ENCODE measurements at regions not wholly inside any gene's neighbourhood (a gene's known extent, or its start where the extent isn't known, plus 50 kb on each side); places are given as distances from the start of the nearest gene placed in this dataset.

DNA sequence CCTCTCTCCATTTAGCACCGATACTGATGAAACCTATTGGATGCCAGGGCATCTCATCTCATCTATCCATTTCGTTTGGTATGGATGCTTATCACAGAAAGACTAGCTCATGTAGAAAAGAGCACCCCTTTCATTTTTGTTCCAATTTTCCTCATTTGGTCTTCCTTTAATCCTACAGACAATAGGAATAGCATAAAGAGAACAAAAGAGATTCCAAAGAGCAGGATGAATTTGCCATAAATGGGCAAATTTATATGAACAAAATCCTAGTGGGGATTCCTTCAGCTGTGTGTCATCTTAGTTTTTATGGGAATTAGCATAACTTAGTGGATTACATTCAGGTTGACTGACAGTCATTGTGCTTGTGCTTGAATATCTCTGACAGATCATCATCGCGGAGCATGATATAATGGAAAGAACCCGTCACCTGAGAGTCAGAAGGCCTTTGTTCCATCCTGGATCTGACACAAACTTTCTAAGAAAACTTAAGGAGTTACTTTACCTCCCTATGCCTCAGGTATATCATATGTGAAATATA is 777.5 kb upstream of the ADGRL2 start:
- no peak for DNase-seq

DNA sequence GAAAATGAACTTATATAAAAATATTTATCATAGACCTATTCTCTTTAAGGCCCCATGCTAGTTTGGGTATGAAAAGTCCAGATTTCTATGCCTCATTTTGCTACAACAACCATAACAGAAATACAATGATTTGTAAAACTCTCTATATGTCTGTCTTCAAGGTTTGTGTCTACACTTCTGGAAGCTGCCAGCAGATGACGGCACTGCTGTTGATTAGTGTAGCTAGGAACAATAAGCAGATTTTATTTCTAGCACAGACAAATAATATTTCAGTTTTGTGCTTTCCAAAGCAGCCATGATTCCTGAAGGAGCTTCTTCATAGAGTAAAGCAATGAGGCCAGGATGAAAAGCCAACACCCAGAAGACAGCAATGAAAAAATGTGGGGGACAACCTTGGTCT is 779.6 kb upstream of the ADGRL2 start:
- DNase-seq: no peak

DNA sequence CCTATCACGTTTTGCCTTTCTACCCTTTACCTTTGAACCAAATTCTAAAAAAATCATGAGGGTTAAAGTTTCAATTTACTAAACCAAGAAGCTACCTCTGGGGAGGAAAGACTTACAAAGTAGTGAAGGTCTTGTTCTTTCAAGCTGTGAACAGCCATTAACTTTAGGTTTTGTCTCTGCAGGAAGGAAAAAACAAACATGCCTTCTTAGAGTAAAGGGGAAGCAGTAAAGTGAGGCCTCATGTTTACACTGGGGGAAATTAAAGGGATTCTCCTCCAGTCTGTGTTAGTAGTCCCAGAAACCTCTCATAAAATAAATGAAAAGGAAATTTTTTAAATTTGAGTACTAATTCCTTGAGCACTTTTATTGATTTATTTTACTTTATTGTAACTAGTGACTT is 780.2 kb upstream of the ADGRL2 start:
- DNase-seq: no peak

GRCh38 chr1:81010126-81010525 is 790.6 kb upstream of the ADGRL2 start:
- no peak for DNase-seq

DNA sequence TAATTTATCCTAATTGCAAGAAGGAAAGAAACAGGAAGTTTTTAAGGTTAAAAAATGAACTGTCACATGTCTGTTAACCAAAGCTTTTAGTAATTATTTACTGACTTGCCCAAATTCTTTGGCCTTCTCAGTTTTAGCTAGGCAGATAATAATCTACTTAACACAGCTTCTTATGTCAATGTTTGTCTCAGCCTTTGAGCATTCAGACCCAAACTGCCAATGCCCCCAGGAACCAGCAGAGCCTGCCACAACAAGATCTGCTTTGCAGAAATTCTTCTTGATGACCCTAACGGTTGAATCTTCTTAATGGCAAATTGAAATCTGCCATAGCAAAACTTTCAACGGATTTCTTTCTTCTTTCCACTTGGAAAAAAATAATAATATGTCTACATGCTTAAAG is 792.4 kb upstream of the ADGRL2 start:
- DNase-seq: no peak

- DNase-seq: no peak
Observed at GRCh38 chr1:81007024-81007423, 793.7 kb upstream of the ADGRL2 start.

DNA sequence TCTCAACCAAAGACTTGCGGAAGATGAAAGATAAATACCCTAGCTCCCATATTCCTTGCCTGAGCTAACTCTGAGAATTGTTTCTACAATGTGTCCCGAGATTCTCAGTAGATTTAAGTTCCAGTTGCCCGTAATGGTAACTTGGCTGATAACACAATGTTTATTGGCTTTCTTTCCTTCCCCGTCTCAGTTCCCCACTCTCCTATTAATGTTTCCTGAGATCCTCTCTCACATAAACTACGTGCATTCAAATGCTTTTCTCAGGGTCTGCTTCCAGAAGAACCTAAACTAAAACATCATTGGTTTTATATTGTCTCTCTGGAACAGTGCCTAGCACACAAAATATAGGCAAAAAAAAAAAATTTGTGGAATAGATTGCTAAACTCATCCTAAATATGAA is 794.2 kb upstream of the ADGRL2 start:
- no peak for DNase-seq

GRCh38 chr1:81004011-81004410 is 796.7 kb upstream of the ADGRL2 start:
- DNase-seq: no peak

GRCh38 chr1:80994934-80995333 is 805.8 kb upstream of the ADGRL2 start:
- no peak for DNase-seq

DNA sequence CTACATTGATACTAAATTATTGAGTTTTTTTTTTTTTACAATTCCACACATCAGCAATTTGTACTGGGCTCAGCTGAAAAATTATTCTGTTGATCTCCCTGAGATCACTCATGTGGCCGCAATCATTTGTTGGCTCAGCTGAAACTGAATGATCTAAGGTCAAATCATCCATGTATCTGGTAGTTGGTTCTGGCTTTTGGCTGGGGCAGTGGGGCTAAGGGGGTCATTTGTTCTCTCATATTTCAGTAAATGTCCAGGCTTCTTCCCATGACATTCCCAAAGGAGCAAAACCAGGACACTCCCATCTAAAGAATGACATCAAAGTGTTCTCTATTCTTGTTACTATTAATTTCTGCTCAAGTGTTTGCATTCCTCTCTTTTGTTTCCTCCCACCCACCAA is 806.7 kb upstream of the ADGRL2 start:
- no peak for DNase-seq

DNA sequence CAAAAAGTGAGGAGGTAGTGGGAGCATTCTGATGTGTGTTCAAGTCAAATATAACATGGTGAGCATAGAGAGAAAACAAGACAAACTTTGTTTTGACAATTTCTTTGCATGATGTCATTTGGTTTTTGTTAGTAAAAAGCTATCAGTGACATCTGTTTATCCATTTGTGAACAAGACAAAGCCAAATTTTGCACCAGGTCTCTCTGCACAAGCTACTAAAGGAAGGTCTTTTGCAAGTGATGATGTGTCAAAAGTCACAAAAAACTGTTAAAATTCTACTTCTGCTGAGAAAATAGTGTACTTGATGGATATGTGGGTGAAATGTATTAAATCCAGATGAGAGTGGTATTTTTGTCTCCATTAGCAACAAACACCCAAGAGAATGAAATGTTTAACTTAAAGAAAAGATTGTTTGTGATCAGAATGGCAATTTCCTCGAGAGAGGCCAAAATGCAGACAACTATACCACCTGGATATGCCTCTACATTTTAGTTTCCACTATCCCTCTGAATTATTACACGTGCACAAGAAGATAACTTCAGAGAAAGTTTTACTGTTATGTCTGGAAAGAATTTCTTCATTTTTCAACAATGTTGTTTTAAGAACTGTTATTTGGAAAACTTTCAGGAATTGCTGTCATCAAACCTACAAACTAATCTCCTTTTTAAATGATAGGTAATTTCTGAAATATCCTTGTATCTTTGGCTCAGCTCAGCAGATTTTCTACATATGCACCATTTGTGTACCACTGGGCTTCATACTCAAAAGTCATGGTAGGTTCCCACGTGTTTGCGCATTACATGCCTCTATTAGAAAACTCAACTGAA is 807.4 kb upstream of the ADGRL2 start:
- no peak for DNase-seq

- DNase-seq: no peak
Observed at GRCh38 chr1:80989455-80989854, 811.3 kb upstream of the ADGRL2 start.

- no peak for DNase-seq
Observed at GRCh38 chr1:80988926-80989325, 811.8 kb upstream of the ADGRL2 start.

GRCh38 chr1:80987824-80988223 is 812.9 kb upstream of the ADGRL2 start:
- no peak for DNase-seq

DNA sequence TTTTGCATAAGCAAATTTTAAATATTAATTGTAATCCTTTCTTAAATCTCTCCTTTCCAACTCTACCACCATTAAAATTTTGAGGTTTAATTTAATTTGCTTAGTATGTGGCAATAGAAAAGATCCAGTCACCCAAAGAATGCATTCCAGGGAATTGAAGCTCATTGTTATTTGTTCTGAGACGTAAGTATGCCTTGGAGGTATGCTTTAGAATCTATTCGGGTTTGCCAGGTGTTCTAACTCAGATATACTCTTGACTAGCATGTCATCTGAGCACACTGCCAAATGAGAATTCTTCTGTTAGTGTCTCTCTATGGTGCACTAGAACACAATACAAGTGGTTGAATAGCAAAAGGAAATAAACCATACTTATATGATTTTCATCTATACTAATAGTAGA is 813.6 kb upstream of the ADGRL2 start:
- no peak for DNase-seq

DNA sequence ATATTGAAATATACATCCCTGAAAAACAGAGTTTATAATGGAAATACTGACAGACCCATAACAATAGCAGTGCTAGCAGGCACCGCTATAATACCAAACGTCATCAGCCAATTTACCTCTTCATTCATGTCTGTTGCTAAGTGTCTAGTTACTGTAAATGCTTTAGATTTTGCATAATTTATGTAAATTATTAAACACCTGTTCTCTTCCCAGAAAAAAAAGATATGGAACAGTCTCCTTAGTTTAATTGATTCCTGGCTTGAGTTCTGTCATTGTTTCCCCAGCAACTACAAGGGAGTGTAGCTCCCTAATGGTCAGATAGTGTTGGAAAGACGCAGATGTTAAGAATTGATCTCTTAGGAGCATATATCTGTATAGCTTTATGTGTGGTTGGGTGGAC is 817.9 kb upstream of the ADGRL2 start:
- DNase-seq: no peak

- no peak for DNase-seq
Observed at GRCh38 chr1:80973101-80973500, 827.6 kb upstream of the ADGRL2 start.

DNA sequence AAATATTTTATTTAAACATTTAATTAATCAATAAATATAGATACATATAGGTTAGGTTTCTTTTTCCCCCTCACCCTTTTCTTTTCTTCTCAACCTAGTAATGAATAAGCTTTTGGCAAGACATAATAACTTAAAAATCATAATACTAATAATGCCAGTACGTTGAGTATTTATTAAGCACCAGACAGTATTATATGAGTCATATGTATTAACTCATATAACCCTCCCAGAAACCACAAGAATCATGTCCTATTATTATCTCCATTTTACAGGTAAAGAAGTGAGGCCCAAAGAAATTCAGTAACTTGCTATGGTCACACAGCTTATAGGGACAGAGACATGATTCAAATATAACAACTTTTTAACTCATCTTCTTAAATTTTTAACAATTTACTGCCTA is 834.5 kb upstream of the ADGRL2 start:
- no peak for DNase-seq

GRCh38 chr1:80962564-80962963 is 838.2 kb upstream of the ADGRL2 start:
- DNase-seq: no peak

DNA sequence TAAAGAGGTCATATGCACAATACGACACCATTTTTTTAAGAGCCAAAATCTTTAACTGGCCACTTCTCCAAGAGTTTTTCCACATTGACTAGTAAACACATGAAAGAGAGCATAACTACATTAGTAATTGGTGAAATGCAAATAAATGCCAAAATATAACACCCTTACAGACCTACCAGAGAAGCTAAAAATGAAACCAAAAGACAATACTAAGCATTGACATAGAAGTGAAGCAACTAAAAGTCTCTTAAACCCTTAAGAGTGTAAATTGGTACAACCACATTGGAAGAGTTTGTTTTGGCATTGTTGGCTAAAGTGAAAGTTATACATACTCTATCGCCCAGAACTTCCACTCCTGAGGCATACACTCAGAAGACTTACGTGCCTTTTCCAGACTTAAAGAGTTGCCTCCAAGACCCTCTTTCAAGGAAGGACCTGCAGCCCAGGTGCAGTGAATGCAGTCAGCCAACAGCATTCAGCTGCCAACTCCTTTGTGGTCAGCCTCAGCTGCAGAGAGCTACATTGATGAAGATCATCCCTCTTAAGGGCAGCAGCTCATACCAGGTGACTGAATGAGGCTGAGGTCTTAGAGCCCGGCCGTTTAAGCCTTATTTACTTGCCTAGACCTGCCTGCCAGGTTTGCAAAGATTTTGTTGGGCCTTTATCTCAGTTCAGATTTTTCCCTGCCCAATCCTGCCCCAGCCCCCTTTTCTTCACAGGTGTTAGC is 839.1 kb upstream of the ADGRL2 start:
- DNase-seq: no peak

DNA sequence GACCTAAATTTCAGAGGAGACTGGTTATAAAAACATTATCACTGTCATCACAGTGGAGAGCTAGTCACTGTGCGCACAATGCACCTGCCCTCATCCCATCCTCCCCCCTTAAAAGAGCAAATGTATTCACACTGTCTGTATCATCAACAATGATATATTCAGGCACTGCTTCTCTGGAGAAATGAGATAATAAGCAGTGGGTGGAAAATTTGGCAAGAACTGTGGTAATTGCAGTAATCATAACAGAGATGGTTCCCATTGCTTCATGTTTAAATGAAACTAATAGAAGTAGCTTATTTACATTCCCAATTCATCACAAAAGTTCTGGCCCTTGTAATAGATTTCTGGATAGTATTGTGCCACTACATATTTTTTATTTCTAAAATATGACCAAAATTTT is 867.4 kb upstream of the ADGRL2 start:
- DNase-seq: no peak

DNA sequence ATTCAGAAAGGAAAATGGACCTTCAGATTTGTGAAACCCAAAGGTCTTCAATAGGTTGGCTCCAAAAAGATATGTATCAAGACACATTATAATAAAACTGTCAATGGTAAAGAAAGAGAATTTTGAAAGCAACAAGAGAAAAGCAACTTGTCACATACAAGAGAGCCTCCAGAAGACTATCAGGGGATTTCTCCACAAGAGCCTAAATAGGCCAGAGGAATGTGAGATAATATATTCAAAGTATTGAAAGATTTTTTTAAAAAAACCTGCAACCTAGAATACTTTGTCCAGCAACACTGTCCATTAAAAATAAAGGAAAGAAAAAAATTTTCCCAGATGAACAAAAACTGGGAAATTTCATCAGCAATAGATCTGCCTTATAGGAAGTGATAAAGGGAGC is 869.6 kb upstream of the ADGRL2 start:
- DNase-seq: no peak

GRCh38 chr1:80929868-80930508 is 870.7 kb upstream of the ADGRL2 start:
- DNase-seq: no peak

- DNase-seq: no peak
Observed at GRCh38 chr1:80926531-80926930, 874.2 kb upstream of the ADGRL2 start.

All from femur (tissue), 1 donor.